ENCODE measurements at regions not wholly inside any gene's neighbourhood (a gene's known extent, or its start where the extent isn't known, plus 50 kb on each side); places are given as distances from the start of the nearest gene placed in this dataset.

DNA sequence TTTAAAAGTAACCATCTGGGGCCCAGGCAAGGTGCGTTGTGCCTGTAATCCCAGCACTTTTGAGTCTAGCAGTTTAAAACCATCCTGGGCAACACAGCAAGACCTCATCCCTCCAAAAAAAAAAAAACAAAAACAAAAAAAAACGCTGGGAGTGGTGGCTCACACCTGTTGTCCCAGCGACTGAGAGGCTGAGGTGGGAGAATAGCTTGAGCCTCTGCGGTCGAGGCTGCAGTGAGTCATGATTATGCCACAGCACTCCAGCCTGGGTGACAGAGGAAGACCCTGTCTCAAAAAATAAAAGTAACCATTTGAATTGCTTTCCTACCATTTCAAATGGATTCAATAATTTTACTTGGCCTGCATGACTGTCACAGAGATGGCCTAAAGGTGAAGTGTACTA is 186.5 kb upstream of the ATP2B1 start:
- no peaks in the 10 kb centered on the region for H3K36me3 ChIP-seq
- H3K4me1 ChIP-seq: no peaks in the 10 kb centered on the region
- H3K27me3 ChIP-seq: no peaks in the 10 kb centered on the region
- DNase-seq (ENCODE audit: extremely low spot score in 2 of 2): no peak
- intact Hi-C loops (cut with DNase I): no loop called here
- no peak for TF ChIP-seq CTCF (IDR thresholded peaks at IDR 0.05)
- TF ChIP-seq POLR2AphosphoS5 (IDR thresholded peaks at IDR 0.05; ENCODE audit: insufficient read depth in 1 of 2, low read depth in 1 of 2): no peak
- TF ChIP-seq POLR2A (IDR thresholded peaks at IDR 0.05): no peak
- no peak overlapping the region for H3K27ac ChIP-seq
- H3K4me3 ChIP-seq: no peak overlapping the region
- no peaks in the 10 kb centered on the region for H3K9me3 ChIP-seq

GRCh38 chr12:89893972-89894706 is 185.5 kb upstream of the ATP2B1 start:
- H3K4me1 ChIP-seq: no peaks in the 10 kb centered on the region
- DNase-seq (ENCODE audit: extremely low spot score in 2 of 2): no peak
- no peaks in the 10 kb centered on the region for H3K27me3 ChIP-seq
- intact Hi-C loops (cut with DNase I): no loop called here
- no peaks in the 10 kb centered on the region for H3K36me3 ChIP-seq
- H3K4me3 ChIP-seq: no peak overlapping the region
- H3K27ac ChIP-seq: no peak overlapping the region
- H3K9me3 ChIP-seq: no peaks in the 10 kb centered on the region
- TF ChIP-seq POLR2AphosphoS5 (IDR thresholded peaks at IDR 0.05; ENCODE audit: insufficient read depth in 1 of 2, low read depth in 1 of 2): no peak
- TF ChIP-seq POLR2A (IDR thresholded peaks at IDR 0.05): no peak
- no peak for TF ChIP-seq CTCF (IDR thresholded peaks at IDR 0.05)

GRCh38 chr12:89892436-89892835 is 183.8 kb upstream of the ATP2B1 start:
- intact Hi-C loops (cut with DNase I): no loop called here
- Histone ChIP-seq H3K4me3 (no peak overlapping the region), H3K36me3 (no peaks in the 10 kb centered on the region), H3K9me3 (no peaks in the 10 kb centered on the region), H3K4me1 (no peaks in the 10 kb centered on the region), H3K27me3 (no peaks in the 10 kb centered on the region), H3K27ac (no peak overlapping the region)
- DNase-seq (ENCODE audit: extremely low spot score in 2 of 2): no peak
- TF ChIP-seq CTCF (IDR thresholded peaks at IDR 0.05) (no peak), POLR2A (IDR thresholded peaks at IDR 0.05) (no peak), POLR2AphosphoS5 (IDR thresholded peaks at IDR 0.05; ENCODE audit: insufficient read depth in 1 of 2, low read depth in 1 of 2) (no peak)

DNA sequence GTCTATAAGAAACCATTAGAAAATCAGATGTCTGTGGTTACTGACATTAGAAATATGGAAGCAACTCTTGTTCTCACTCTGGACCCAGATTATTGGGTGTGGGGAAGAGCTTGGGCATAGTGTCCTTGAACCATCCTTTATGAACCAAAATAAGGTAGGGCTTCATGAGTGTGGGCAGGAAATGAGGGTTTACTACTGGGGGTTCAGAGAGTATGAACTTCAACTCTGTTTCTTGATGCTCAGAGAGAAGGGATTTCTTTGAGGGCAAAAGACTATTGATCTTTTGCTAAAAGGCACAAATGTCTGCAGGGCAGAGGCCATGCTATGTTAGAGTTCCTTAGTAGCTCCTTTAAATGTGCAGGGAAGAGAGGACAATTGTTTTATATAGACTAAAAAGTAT is 183.3 kb upstream of the ATP2B1 start:
- TF ChIP-seq POLR2A (IDR thresholded peaks at IDR 0.05) (no peak), CTCF (IDR thresholded peaks at IDR 0.05) (no peak), POLR2AphosphoS5 (IDR thresholded peaks at IDR 0.05; ENCODE audit: insufficient read depth in 1 of 2, low read depth in 1 of 2) (no peak)
- Histone ChIP-seq H3K4me1 (no peaks in the 10 kb centered on the region), H3K36me3 (no peaks in the 10 kb centered on the region), H3K4me3 (no peak overlapping the region), H3K27ac (no peak overlapping the region), H3K9me3 (no peaks in the 10 kb centered on the region), H3K27me3 (no peaks in the 10 kb centered on the region)
- no peak for DNase-seq (ENCODE audit: extremely low spot score in 2 of 2)
- intact Hi-C loops (cut with DNase I): no loop called here

GRCh38 chr12:89890161-89890560 is 181.5 kb upstream of the ATP2B1 start:
- intact Hi-C loops (cut with DNase I): no loop called here
- no peak overlapping the region for H3K27ac ChIP-seq
- no peak for DNase-seq (ENCODE audit: extremely low spot score in 2 of 2)
- H3K4me3 ChIP-seq: no peak overlapping the region
- H3K9me3 ChIP-seq: no peaks in the 10 kb centered on the region
- no peaks in the 10 kb centered on the region for H3K4me1 ChIP-seq
- TF ChIP-seq POLR2AphosphoS5 (IDR thresholded peaks at IDR 0.05; ENCODE audit: insufficient read depth in 1 of 2, low read depth in 1 of 2) (no peak), CTCF (IDR thresholded peaks at IDR 0.05) (no peak), POLR2A (IDR thresholded peaks at IDR 0.05) (no peak)
- H3K27me3 ChIP-seq: no peaks in the 10 kb centered on the region
- H3K36me3 ChIP-seq: no peaks in the 10 kb centered on the region

Measured in vagina (tissue), 2 donors.